OCI-LY3 (cell line): ENCODE measurements at regions not wholly inside any gene's neighbourhood (a gene's known extent, or its start where the extent isn't known, plus 50 kb on each side); places are given as distances from the start of the nearest gene placed in this dataset.

Experiments used
- H2AFZ ChIP-seq: fragments of 200-600, 300-600 bp; shearing (Covaris generic); 2 replicates; pipeline ENCODE4 v1.6.0; 2014; ENCODE audit warnings: antibody characterized with exemption, low read depth, low read length
- H3K27ac ChIP-seq: fragments of 200-600, 300-600 bp; sonication (generic); 2 replicates; pipeline ENCODE4 v1.5.1; 2014; ENCODE audit warnings: mild to moderate bottlenecking, low read length, moderate library complexity, mixed read lengths
- H3K27me3 ChIP-seq: fragments of 200-600, 300-600 bp; sonication (generic); 2 replicates; pipeline ENCODE4 v1.6.1; 2014; ENCODE audit warnings: low read depth, low read length, mixed read lengths
- H3K36me3 ChIP-seq: fragments of 200-600, 300-600 bp; sonication (generic); replicated peaks from 2 replicates; pipeline ENCODE3; 2014; ENCODE audit warnings: low read depth, low read length, mixed read lengths
- H3K4me1 ChIP-seq: fragments of 300-600, 200-600 bp; sonication (generic); 2 replicates; pipeline ENCODE4 v1.6.1; 2014; ENCODE audit warnings: low read length, mixed read lengths
- H3K4me2 ChIP-seq: fragments of 200-600, 300-600 bp; sonication (generic); 2 replicates; pipeline ENCODE4 v1.6.1; 2014; ENCODE audit warnings: low read length, mixed read lengths
- H3K4me3 ChIP-seq: fragments of 300-600, 200-600 bp; sonication (generic); 2 replicates; pipeline ENCODE4 v1.5.1; 2014; ENCODE audit warnings: antibody characterized with exemption, mild to moderate bottlenecking, low read length, moderate library complexity
- H3K79me2 ChIP-seq: fragments of 300-600, 200-600 bp; shearing (Covaris generic); 2 replicates; pipeline ENCODE4 v1.6.1; 2014; ENCODE audit warnings: mild to moderate bottlenecking, low read length, mixed read lengths
- H3K9ac ChIP-seq: fragments of 300-600, 200-600 bp; shearing (Covaris generic); 2 replicates; pipeline ENCODE4 v1.6.0; 2014; ENCODE audit warnings: mild to moderate bottlenecking, low read length, moderate library complexity
- H3K9me3 ChIP-seq: fragments of 200-600, 300-600 bp; shearing (Covaris generic); 2 replicates; pipeline ENCODE4 v1.6.1; 2014; ENCODE audit warnings: low read length, mixed read lengths; ENCODE audit not compliant: insufficient read depth
- H4K20me1 ChIP-seq: fragments of 200-600, 300-600 bp; sonication (generic); 2 replicates; pipeline ENCODE4 v1.6.1; 2016; ENCODE audit warnings: low read length, mixed read lengths; ENCODE audit not compliant: insufficient read depth
- CTCF ChIP-seq: fragments of 200-600, 300-600 bp; sonication (generic); IDR thresholded peaks from 2 replicates; pipeline ENCODE4 v1.5.1; 2014; ENCODE audit warnings: antibody characterized with exemption, low read length, low read depth
- EZH2phosphoT487 ChIP-seq: fragments of 200-600 bp; shearing (Covaris generic); IDR thresholded peaks from 2 replicates; pipeline ENCODE4 v1.6.1; 2018; ENCODE audit warnings: antibody characterized with exemption, mixed run types, low read depth

GRCh38 chr12:59193476-59194050, 273.3 kb upstream of the LRIG3 start:
- no peak for TF ChIP-seq EZH2phosphoT487
- no peak for TF ChIP-seq CTCF
- H3K27me3 ChIP-seq = no peaks in the 10 kb centered on the region
- H3K9ac ChIP-seq = no peak overlapping the region
- H3K4me3 ChIP-seq = no peak overlapping the region
- H3K27ac ChIP-seq = no peak overlapping the region
- H3K9me3 ChIP-seq = no peaks in the 10 kb centered on the region
- H2AFZ ChIP-seq = no peak overlapping the region
- H3K36me3 ChIP-seq = no peaks in the 10 kb centered on the region
- no peaks in the 10 kb centered on the region for H3K79me2 ChIP-seq
- H4K20me1 ChIP-seq = no peaks in the 10 kb centered on the region
- no peaks in the 10 kb centered on the region for H3K4me1 ChIP-seq
- no peak overlapping the region for H3K4me2 ChIP-seq

GRCh38 chr12:59191372-59191771, 271.1 kb upstream of the LRIG3 start:
- TF ChIP-seq CTCF (no peak), EZH2phosphoT487 (no peak)
- no peaks in the 10 kb centered on the region for H3K36me3 ChIP-seq

GRCh38 chr12:59186451-59186850, 266.1 kb upstream of the LRIG3 start:
- Histone ChIP-seq H3K27ac (no peak overlapping the region), H2AFZ (no peak overlapping the region), H3K79me2 (no peaks in the 10 kb centered on the region), H3K36me3 (no peaks in the 10 kb centered on the region), H3K9ac (no peak overlapping the region), H3K27me3 (no peaks in the 10 kb centered on the region), H3K4me1 (peaks cover 27% of the 10 kb centered on the region), H3K4me3 (no peak overlapping the region), H3K4me2 (no peak overlapping the region), H3K9me3 (no peaks in the 10 kb centered on the region), H4K20me1 (no peaks in the 10 kb centered on the region)
- no peak for TF ChIP-seq EZH2phosphoT487
- TF ChIP-seq CTCF = no peak

More at GRCh38 chr12:59191372-59191771, 271.1 kb upstream of the LRIG3 start:
- Histone ChIP-seq H3K9ac (no peak overlapping the region), H3K4me3 (no peak overlapping the region), H3K9me3 (no peaks in the 10 kb centered on the region), H3K4me2 (no peak overlapping the region), H3K4me1 (no peaks in the 10 kb centered on the region), H3K27me3 (no peaks in the 10 kb centered on the region), H2AFZ (no peak overlapping the region), H3K79me2 (no peaks in the 10 kb centered on the region), H3K27ac (no peak overlapping the region), H4K20me1 (no peaks in the 10 kb centered on the region)

GRCh38 chr12:59185295-59185694, 265.0 kb upstream of the LRIG3 start:
- no peak for TF ChIP-seq EZH2phosphoT487
- no peak for TF ChIP-seq CTCF
- H3K9ac ChIP-seq = no peak overlapping the region
- H3K27ac ChIP-seq = no peak overlapping the region
- H2AFZ ChIP-seq = no peak overlapping the region
- H3K27me3 ChIP-seq = no peaks in the 10 kb centered on the region
- H3K36me3 ChIP-seq = no peaks in the 10 kb centered on the region
- no peak overlapping the region for H3K4me3 ChIP-seq
- H4K20me1 ChIP-seq = no peaks in the 10 kb centered on the region
- H3K79me2 ChIP-seq = no peaks in the 10 kb centered on the region
- no peaks in the 10 kb centered on the region for H3K9me3 ChIP-seq
- H3K4me1 ChIP-seq = peaks cover 28% of the 10 kb centered on the region
- H3K4me2 ChIP-seq = no peak overlapping the region
